ENCODE measurements at regions not wholly inside any gene's neighbourhood (a gene's known extent, or its start where the extent isn't known, plus 50 kb on each side); places are given as distances from the start of the nearest gene placed in this dataset.

- TF ChIP-seq, protein P1, sequence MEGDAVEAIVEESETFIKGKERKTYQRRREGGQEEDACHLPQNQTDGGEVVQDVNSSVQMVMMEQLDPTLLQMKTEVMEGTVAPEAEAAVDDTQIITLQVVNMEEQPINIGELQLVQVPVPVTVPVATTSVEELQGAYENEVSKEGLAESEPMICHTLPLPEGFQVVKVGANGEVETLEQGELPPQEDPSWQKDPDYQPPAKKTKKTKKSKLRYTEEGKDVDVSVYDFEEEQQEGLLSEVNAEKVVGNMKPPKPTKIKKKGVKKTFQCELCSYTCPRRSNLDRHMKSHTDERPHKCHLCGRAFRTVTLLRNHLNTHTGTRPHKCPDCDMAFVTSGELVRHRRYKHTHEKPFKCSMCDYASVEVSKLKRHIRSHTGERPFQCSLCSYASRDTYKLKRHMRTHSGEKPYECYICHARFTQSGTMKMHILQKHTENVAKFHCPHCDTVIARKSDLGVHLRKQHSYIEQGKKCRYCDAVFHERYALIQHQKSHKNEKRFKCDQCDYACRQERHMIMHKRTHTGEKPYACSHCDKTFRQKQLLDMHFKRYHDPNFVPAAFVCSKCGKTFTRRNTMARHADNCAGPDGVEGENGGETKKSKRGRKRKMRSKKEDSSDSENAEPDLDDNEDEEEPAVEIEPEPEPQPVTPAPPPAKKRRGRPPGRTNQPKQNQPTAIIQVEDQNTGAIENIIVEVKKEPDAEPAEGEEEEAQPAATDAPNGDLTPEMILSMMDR (IDR thresholded peaks at IDR 0.05) = no peak
- TF ChIP-seq POLR2AphosphoS5 (IDR thresholded peaks at IDR 0.05) = no peak
- no peak for TF ChIP-seq POLR2A (IDR thresholded peaks at IDR 0.05)
These were observed 104.8 kb downstream of the ASB7 start for GRCh38 chr15:100707229-100707628.

Measured in sigmoid colon (tissue), 4 donors.